ENCODE measurements at regions not wholly inside any gene's neighbourhood (a gene's known extent, or its start where the extent isn't known, plus 50 kb on each side); places are given as distances from the start of the nearest gene placed in this dataset.

DNA sequence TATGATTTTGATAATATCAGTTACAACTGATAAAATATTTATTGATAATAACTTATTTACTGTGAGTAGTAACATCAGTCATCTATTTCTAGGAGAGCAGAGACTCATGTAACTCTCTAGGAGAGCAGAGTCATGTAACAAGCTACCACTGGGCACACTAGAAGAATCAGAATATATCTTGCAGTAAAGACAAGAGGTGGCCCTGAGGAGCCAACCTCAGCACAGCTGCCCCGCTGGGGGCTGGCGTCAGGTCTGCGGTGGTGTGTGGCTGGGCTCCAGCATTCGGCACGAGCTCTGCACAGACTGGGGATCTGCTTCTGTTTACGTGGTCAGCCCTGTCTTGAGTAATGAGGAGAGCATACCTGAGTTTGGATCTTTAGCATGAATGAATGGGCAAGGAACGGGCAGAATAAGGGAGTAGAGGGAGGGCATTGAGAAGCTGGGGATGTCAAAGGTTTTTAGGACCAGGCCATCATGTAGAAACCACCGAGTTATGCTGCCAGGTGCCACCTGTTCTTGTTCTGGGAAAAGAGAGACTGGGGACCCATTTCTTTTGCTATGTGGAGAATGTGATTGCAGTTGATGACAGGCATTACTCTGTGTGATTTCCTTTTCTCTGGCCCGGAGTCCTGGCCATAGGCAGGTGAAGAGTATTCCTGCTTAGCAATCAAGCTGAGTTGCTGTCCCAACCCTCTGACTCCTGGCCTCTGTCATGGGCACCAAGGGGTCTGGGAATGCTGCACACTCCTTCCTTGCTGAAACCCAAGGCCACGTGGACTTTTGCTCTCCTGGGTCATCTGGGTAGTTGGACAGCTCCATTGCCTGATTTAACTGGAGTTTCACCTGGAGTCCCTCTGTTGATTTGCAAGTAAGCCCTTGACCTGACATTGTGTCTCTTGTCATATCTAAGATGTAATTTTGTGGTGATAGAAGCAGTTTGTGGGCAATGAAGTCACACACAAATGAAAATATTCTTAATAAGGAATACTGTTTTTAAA is 50.9 kb upstream of the HEPHL1 start:
- Histone ChIP-seq H3K36me3 (no peaks in the 10 kb centered on the region), H4K20me1 (ENCODE audit: low read depth) (no peaks in the 10 kb centered on the region), H3F3A (ENCODE audit: low read depth) (no peaks in the 10 kb centered on the region), H3K9ac (no peak overlapping the region), H2AFZ (replicated peaks) (no peak overlapping the region), H3K4me2 (no peak overlapping the region), H3K9me3 (ENCODE audit: low read depth) (no peaks in the 10 kb centered on the region), H3K4me3 (no peak overlapping the region), H3K4me1 (no peaks in the 10 kb centered on the region), H3K27me3 (no peaks in the 10 kb centered on the region), H3K27ac (no peak overlapping the region), H3K79me2 (ENCODE audit: low read depth) (no peaks in the 10 kb centered on the region)
- no peak for TF ChIP-seq EZH2phosphoT487 (IDR thresholded peaks at IDR 0.05)
- TF ChIP-seq, protein P1, sequence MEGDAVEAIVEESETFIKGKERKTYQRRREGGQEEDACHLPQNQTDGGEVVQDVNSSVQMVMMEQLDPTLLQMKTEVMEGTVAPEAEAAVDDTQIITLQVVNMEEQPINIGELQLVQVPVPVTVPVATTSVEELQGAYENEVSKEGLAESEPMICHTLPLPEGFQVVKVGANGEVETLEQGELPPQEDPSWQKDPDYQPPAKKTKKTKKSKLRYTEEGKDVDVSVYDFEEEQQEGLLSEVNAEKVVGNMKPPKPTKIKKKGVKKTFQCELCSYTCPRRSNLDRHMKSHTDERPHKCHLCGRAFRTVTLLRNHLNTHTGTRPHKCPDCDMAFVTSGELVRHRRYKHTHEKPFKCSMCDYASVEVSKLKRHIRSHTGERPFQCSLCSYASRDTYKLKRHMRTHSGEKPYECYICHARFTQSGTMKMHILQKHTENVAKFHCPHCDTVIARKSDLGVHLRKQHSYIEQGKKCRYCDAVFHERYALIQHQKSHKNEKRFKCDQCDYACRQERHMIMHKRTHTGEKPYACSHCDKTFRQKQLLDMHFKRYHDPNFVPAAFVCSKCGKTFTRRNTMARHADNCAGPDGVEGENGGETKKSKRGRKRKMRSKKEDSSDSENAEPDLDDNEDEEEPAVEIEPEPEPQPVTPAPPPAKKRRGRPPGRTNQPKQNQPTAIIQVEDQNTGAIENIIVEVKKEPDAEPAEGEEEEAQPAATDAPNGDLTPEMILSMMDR (IDR thresholded peaks at IDR 0.05): no peak
- no peak for TF ChIP-seq EZH2 (IDR thresholded peaks at IDR 0.05)
- Mint-ChIP-seq H3K36me3 (no peaks in the 10 kb centered on the region), H3K27ac (no peak overlapping the region), H3K4me1 (no peaks in the 10 kb centered on the region), H3K27me3 (ENCODE audit: insufficient read depth, low read depth) (peaks cover 4% of the 10 kb centered on the region), H3K9me3 (peaks cover 2% of the 10 kb centered on the region), H3K4me3 (no peak overlapping the region)
- peak; percentile 7 for DNase-seq (ENCODE audit: low spot score)
